HEK293T (cell line): ENCODE measurements at regions not wholly inside any gene's neighbourhood (a gene's known extent, or its start where the extent isn't known, plus 50 kb on each side); places are given as distances from the start of the nearest gene placed in this dataset.

ENCODE experiments used
- FOXM1 ChIP-seq: fragments of 450-650 bp; IDR thresholded peaks from 2 replicates; pipeline ENCODE4 v1.6.1; 2017; ENCODE audit warnings: mild to moderate bottlenecking, borderline replicate concordance
- SP1 ChIP-seq: fragments of 450-650 bp; IDR thresholded peaks from 2 replicates; pipeline ENCODE4 v1.6.1; 2017
- TF ChIP-seq, protein P1 (sequence below): fragments of 450-650 bp; IDR thresholded peaks from 2 replicates; pipeline ENCODE4 v1.6.1; 2016

DNA sequence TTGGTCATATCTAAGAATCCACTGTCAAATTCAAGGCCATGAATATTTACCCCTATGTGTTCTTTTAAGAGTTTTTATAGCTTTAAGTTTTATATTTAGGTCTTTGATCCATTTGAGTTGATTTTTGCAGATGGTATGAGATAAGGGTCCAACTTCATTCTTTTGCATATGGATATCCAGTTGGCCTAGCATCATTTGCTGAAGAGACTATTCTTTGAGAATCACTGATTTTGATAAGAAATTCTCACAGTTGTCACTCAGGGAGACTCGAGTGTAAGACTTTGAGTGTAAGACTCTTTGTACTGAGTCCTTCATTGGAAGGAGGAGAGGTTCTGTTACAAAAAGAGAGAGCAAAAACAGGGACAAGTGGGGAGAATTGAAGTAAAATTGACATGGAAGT is 74.8 kb downstream of the CBLL2 start:
- TF ChIP-seq SP1 (no peak), FOXM1 (no peak)
- TF ChIP-seq, protein P1, sequence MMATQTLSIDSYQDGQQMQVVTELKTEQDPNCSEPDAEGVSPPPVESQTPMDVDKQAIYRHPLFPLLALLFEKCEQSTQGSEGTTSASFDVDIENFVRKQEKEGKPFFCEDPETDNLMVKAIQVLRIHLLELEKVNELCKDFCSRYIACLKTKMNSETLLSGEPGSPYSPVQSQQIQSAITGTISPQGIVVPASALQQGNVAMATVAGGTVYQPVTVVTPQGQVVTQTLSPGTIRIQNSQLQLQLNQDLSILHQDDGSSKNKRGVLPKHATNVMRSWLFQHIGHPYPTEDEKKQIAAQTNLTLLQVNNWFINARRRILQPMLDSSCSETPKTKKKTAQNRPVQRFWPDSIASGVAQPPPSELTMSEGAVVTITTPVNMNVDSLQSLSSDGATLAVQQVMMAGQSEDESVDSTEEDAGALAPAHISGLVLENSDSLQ, result no peak
